ENCODE measurements at regions not wholly inside any gene's neighbourhood (a gene's known extent, or its start where the extent isn't known, plus 50 kb on each side); places are given as distances from the start of the nearest gene placed in this dataset.

GRCh38 chr2:207243601-207244000, 77.9 kb upstream of the KLF7 start:
- TF ChIP-seq CTCF (IDR thresholded peaks at IDR 0.05; ENCODE audit: insufficient read depth, low read length, poor library complexity, severe bottlenecking): no peak
- H3K4me3 ChIP-seq (ENCODE audit: low read depth, low read length): no peak overlapping the region
- H3K27me3 ChIP-seq (ENCODE audit: control insufficient read depth, insufficient read depth, low read length): no peaks in the 10 kb centered on the region
- no peak for DNase-seq (ENCODE audit: low read depth)
- no peaks in the 10 kb centered on the region for H3K36me3 ChIP-seq (ENCODE audit: control insufficient read depth, insufficient read depth, low read length)

GRCh38 chr2:207244971-207245925, 79.5 kb upstream of the KLF7 start:
- TF ChIP-seq CTCF (IDR thresholded peaks at IDR 0.05; ENCODE audit: insufficient read depth, low read length, poor library complexity, severe bottlenecking): no peak
- Histone ChIP-seq H3K36me3 (ENCODE audit: control insufficient read depth, insufficient read depth, low read length) (no peaks in the 10 kb centered on the region), H3K27me3 (ENCODE audit: control insufficient read depth, insufficient read depth, low read length) (no peaks in the 10 kb centered on the region), H3K4me3 (ENCODE audit: low read depth, low read length) (no peak overlapping the region)
- DNase-seq (ENCODE audit: low read depth): no peak

- TF ChIP-seq CTCF (IDR thresholded peaks at IDR 0.05; ENCODE audit: insufficient read depth, low read length, poor library complexity, severe bottlenecking): no peak
- no peak for DNase-seq (ENCODE audit: low read depth)
- Histone ChIP-seq H3K27me3 (ENCODE audit: control insufficient read depth, insufficient read depth, low read length) (no peaks in the 10 kb centered on the region), H3K36me3 (ENCODE audit: control insufficient read depth, insufficient read depth, low read length) (no peaks in the 10 kb centered on the region), H3K4me3 (ENCODE audit: low read depth, low read length) (no peak overlapping the region)
These were observed 83.1 kb upstream of the KLF7 start for GRCh38 chr2:207248702-207249377.

- DNase-seq (ENCODE audit: low read depth): no peak
- H3K4me3 ChIP-seq (ENCODE audit: low read depth, low read length): no peak overlapping the region
- H3K27me3 ChIP-seq (ENCODE audit: control insufficient read depth, insufficient read depth, low read length): no peaks in the 10 kb centered on the region
- TF ChIP-seq CTCF (IDR thresholded peaks at IDR 0.05; ENCODE audit: insufficient read depth, low read length, poor library complexity, severe bottlenecking): no peak
- H3K36me3 ChIP-seq (ENCODE audit: control insufficient read depth, insufficient read depth, low read length): no peaks in the 10 kb centered on the region
These were observed 85.3 kb upstream of the KLF7 start for GRCh38 chr2:207251022-207251421.

GRCh38 chr2:207251573-207252192, 85.9 kb upstream of the KLF7 start:
- Histone ChIP-seq H3K36me3 (ENCODE audit: control insufficient read depth, insufficient read depth, low read length) (no peaks in the 10 kb centered on the region), H3K4me3 (ENCODE audit: low read depth, low read length) (no peak overlapping the region), H3K27me3 (ENCODE audit: control insufficient read depth, insufficient read depth, low read length) (no peaks in the 10 kb centered on the region)
- DNase-seq (ENCODE audit: low read depth): no peak
- TF ChIP-seq CTCF (IDR thresholded peaks at IDR 0.05; ENCODE audit: insufficient read depth, low read length, poor library complexity, severe bottlenecking): no peak

Data from kidney epithelial cell (primary cell).